SU-DHL-6 (cell line): ENCODE measurements at regions not wholly inside any gene's neighbourhood (a gene's known extent, or its start where the extent isn't known, plus 50 kb on each side); places are given as distances from the start of the nearest gene placed in this dataset.

Experiments used
- CTCF ChIP-seq: fragments of 200-600 bp; sonication (generic); IDR thresholded peaks from one replicate; pipeline ENCODE4 v1.5.1; 2017; ENCODE audit warnings: antibody characterized with exemption, mild to moderate bottlenecking, low read length, moderate library complexity; ENCODE audit not compliant: insufficient read depth, poor library complexity, severe bottlenecking
- EZH2phosphoT487 ChIP-seq: fragments of 200-600 bp; sonication (generic), shearing (Covaris generic); conservative IDR thresholded peaks from 2 replicates; pipeline ENCODE4 v1.6.1; 2018; ENCODE audit warnings: mild to moderate bottlenecking, antibody characterized with exemption, low read length, moderate library complexity, mixed read lengths

GRCh38 chr11:134575504-134576230 lies 163.6 kb upstream of the B3GAT1 start:
- no peak for TF ChIP-seq CTCF
- no peak for TF ChIP-seq EZH2phosphoT487
